ENCODE measurements at regions not wholly inside any gene's neighbourhood (a gene's known extent, or its start where the extent isn't known, plus 50 kb on each side); places are given as distances from the start of the nearest gene placed in this dataset.

GRCh38 chrX:34350561-34351335 lies 218.6 kb upstream of the FAM47A start (continued):
- TF ChIP-seq, protein P1, sequence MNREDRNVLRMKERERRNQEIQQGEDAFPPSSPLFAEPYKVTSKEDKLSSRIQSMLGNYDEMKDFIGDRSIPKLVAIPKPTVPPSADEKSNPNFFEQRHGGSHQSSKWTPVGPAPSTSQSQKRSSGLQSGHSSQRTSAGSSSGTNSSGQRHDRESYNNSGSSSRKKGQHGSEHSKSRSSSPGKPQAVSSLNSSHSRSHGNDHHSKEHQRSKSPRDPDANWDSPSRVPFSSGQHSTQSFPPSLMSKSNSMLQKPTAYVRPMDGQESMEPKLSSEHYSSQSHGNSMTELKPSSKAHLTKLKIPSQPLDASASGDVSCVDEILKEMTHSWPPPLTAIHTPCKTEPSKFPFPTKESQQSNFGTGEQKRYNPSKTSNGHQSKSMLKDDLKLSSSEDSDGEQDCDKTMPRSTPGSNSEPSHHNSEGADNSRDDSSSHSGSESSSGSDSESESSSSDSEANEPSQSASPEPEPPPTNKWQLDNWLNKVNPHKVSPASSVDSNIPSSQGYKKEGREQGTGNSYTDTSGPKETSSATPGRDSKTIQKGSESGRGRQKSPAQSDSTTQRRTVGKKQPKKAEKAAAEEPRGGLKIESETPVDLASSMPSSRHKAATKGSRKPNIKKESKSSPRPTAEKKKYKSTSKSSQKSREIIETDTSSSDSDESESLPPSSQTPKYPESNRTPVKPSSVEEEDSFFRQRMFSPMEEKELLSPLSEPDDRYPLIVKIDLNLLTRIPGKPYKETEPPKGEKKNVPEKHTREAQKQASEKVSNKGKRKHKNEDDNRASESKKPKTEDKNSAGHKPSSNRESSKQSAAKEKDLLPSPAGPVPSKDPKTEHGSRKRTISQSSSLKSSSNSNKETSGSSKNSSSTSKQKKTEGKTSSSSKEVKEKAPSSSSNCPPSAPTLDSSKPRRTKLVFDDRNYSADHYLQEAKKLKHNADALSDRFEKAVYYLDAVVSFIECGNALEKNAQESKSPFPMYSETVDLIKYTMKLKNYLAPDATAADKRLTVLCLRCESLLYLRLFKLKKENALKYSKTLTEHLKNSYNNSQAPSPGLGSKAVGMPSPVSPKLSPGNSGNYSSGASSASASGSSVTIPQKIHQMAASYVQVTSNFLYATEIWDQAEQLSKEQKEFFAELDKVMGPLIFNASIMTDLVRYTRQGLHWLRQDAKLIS (CRISPR knock-in tag; IDR thresholded peaks at IDR 0.05; ENCODE audit: borderline replicate concordance): no peak
- TF ChIP-seq MAX (CRISPR knock-in tag; IDR thresholded peaks at IDR 0.05): no peak
- no peak for TF ChIP-seq ZNF232 (CRISPR knock-in tag; IDR thresholded peaks at IDR 0.05)
- no peak for TF ChIP-seq JUN (CRISPR knock-in tag; IDR thresholded peaks at IDR 0.05)
- no peak for TF ChIP-seq TCF7 (CRISPR knock-in tag; IDR thresholded peaks at IDR 0.05; ENCODE audit: low read depth)
- no peak for TF ChIP-seq FOXJ3 (CRISPR knock-in tag; IDR thresholded peaks at IDR 0.05; ENCODE audit: borderline replicate concordance)
- no peak for TF ChIP-seq HMGA2 (CRISPR knock-in tag; IDR thresholded peaks at IDR 0.05)
- TF ChIP-seq ZNF532 (CRISPR knock-in tag; IDR thresholded peaks at IDR 0.05; ENCODE audit: borderline replicate concordance): no peak
- no peak for TF ChIP-seq ETV6 (CRISPR knock-in tag; IDR thresholded peaks at IDR 0.05)

GRCh38 chrX:34343001-34343400 lies 210.9 kb upstream of the FAM47A start:
- Mint-ChIP-seq H3K36me3 (no peaks in the 10 kb centered on the region), H3K4me3 (no peak overlapping the region), H3K27me3 (ENCODE audit: low read depth) (no peaks in the 10 kb centered on the region; the same call in 1 of the 2 replicates), H3K9me3 (peaks cover 14% of the 10 kb centered on the region), H3K27ac (no peak overlapping the region), H3K4me1 (no peaks in the 10 kb centered on the region)
- DNase-seq (ENCODE audit: low spot score) (no peak), ATAC-seq (no peak)
- TF ChIP-seq, protein P2, sequence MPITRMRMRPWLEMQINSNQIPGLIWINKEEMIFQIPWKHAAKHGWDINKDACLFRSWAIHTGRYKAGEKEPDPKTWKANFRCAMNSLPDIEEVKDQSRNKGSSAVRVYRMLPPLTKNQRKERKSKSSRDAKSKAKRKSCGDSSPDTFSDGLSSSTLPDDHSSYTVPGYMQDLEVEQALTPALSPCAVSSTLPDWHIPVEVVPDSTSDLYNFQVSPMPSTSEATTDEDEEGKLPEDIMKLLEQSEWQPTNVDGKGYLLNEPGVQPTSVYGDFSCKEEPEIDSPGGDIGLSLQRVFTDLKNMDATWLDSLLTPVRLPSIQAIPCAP (CRISPR knock-in tag; IDR thresholded peaks at IDR 0.05): no peak
- no peak for TF ChIP-seq MAX (CRISPR knock-in tag; IDR thresholded peaks at IDR 0.05)
- TF ChIP-seq NR3C1 (CRISPR knock-in tag; conservative IDR thresholded peaks at IDR 0.05; ENCODE audit: low read depth): no peak
- TF ChIP-seq, protein P1 (CRISPR knock-in tag; IDR thresholded peaks at IDR 0.05; ENCODE audit: borderline replicate concordance): no peak
- no peak for TF ChIP-seq FOXK1 (CRISPR knock-in tag; IDR thresholded peaks at IDR 0.05)
- TF ChIP-seq, protein P3, sequence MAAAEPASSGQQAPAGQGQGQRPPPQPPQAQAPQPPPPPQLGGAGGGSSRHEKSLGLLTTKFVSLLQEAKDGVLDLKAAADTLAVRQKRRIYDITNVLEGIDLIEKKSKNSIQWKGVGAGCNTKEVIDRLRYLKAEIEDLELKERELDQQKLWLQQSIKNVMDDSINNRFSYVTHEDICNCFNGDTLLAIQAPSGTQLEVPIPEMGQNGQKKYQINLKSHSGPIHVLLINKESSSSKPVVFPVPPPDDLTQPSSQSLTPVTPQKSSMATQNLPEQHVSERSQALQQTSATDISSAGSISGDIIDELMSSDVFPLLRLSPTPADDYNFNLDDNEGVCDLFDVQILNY (CRISPR knock-in tag; IDR thresholded peaks at IDR 0.05): no peak
- TF ChIP-seq ZNF416 (CRISPR knock-in tag; IDR thresholded peaks at IDR 0.05): no peak
- TF ChIP-seq, protein P4, sequence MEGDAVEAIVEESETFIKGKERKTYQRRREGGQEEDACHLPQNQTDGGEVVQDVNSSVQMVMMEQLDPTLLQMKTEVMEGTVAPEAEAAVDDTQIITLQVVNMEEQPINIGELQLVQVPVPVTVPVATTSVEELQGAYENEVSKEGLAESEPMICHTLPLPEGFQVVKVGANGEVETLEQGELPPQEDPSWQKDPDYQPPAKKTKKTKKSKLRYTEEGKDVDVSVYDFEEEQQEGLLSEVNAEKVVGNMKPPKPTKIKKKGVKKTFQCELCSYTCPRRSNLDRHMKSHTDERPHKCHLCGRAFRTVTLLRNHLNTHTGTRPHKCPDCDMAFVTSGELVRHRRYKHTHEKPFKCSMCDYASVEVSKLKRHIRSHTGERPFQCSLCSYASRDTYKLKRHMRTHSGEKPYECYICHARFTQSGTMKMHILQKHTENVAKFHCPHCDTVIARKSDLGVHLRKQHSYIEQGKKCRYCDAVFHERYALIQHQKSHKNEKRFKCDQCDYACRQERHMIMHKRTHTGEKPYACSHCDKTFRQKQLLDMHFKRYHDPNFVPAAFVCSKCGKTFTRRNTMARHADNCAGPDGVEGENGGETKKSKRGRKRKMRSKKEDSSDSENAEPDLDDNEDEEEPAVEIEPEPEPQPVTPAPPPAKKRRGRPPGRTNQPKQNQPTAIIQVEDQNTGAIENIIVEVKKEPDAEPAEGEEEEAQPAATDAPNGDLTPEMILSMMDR (IDR thresholded peaks at IDR 0.05): no peak
- no peak for TF ChIP-seq MLX (CRISPR knock-in tag; IDR thresholded peaks at IDR 0.05)
- no peak for TF ChIP-seq TCF7 (CRISPR knock-in tag; IDR thresholded peaks at IDR 0.05; ENCODE audit: low read depth)
- POLR2A ChIA-PET: no interaction called here
- CTCF ChIA-PET: no interaction called here

All from WTC11 (cell line).